Transverse colon (tissue), 4 donors: ENCODE measurements at regions not wholly inside any gene's neighbourhood (a gene's known extent, or its start where the extent isn't known, plus 50 kb on each side); places are given as distances from the start of the nearest gene placed in this dataset.

Source experiments
- DNase-seq: peaks from one replicate; pipeline ENCODE4 v3.0.0-alpha.2; 2019
- H3K27ac ChIP-seq, 4 donors: fragments of 200-600 bp; sonication (generic); 2 replicates each; pipeline ENCODE4 v1.5.1; 2016 to 2018; ENCODE audit warnings: inconsistent platforms in 4 of 4
- H3K27me3 ChIP-seq: fragments of 200-600 bp; sonication (generic); 2 replicates; pipeline ENCODE4 v1.5.1; 2017; ENCODE audit warnings: inconsistent platforms
- H3K36me3 ChIP-seq, 4 donors: fragments of 200-600 bp; sonication (generic); 2 replicates each; pipeline ENCODE4 v1.5.1; 2017 to 2019; ENCODE audit warnings: inconsistent platforms in 4 of 4
- H3K4me1 ChIP-seq, 4 donors: fragments of 200-600 bp; sonication (generic); 2 replicates each; pipeline ENCODE4 v1.5.1; 2017 to 2020; ENCODE audit warnings: inconsistent platforms in 4 of 4
- H3K4me3 ChIP-seq, 4 donors: fragments of 200-600 bp; sonication (generic); 1 replicate in 1 of 4; 2 replicates in 3 of 4; pipeline versions ENCODE4 v1.5.1 to v1.6.1; 2017 to 2019; ENCODE audit warnings: inconsistent platforms in 4 of 4
- H3K9me3 ChIP-seq, 2 donors: fragments of 200-600 bp; sonication (generic); 2 replicates each; pipeline ENCODE4 v1.5.1; 2017 to 2019; ENCODE audit warnings: inconsistent platforms in 2 of 2
- EP300 ChIP-seq: sonication (generic); formaldehyde crosslinking; IDR thresholded peaks from one replicate; pipeline ENCODE4 v1.6.1; 2017; ENCODE audit warnings: antibody characterized with exemption, low read depth
- POLR2A ChIP-seq: fragments of 450-650 bp; IDR thresholded peaks from one replicate; pipeline ENCODE4 v1.6.1; 2016; ENCODE audit warnings: antibody characterized with exemption, mild to moderate bottlenecking, moderate library complexity
- POLR2AphosphoS5 ChIP-seq, 3 donors: sonication (generic); formaldehyde crosslinking; IDR thresholded peaks; one replicate each; pipeline ENCODE4 v1.6.1; 2016; ENCODE audit warnings: antibody characterized with exemption in 3 of 3
- WGBS, 2 donors: methylation state at CpG; one replicate each; pipeline ENCODE4 v1.1.5; 2018; ENCODE audit warnings: low coverage in 1 of 2; 5-methylcytosine and 5-hydroxymethylcytosine counted together
- in situ Hi-C, 4 donors: fragments of 200-750 bp; cut with MboI; loops; one replicate each; pipeline versions ENCODE4 v1.15.0 to v1.15.1; 2017; ENCODE audit warnings: low sequenced_read_pairs in 3 of 4, low pct_ligation_motif_present in 1 of 4, low pct_unique_long_range_greater_than_20kb in 1 of 4
- intact Hi-C: fragments of 100-400 bp; cut with DNase I; formaldehyde crosslinking; loops from one replicate; pipeline ENCODE4 v1.15.1; 2023; ENCODE audit warnings: low total_unique reads
- TF ChIP-seq, protein P1 (sequence below), 5 experiments: fragments of 200-600 bp in 3 of 5; fragments of 450-650 bp in 2 of 5; sonication (generic) in 3 of 5; IDR thresholded peaks; 1 replicate in 2 of 5; 2 replicates in 3 of 5; pipeline ENCODE4 v1.5.1; 2016 to 2017; ENCODE audit warnings: antibody characterized with exemption in 5 of 5, inconsistent platforms in 3 of 5, mild to moderate bottlenecking in 2 of 5, moderate library complexity in 1 of 5

DNA sequence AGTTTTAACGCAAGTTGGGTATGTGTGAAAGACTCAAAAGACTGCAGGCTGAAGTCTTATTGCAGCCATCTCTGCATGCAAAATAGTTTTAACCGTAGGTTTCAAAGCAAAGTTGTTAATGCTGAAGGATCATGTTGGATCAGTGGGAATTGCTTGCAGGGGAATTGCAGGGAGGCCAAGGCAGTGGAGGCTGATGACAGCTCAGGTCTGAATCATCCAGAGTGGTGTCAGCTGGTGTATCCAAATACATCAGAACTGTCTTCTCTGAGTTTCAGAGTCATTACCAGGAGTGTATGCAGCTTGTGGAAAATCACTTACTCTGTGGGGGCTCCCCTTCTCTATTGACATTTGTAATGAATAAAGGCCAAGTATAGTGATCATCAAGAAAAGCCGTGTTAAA lies 435.7 kb downstream of the SH3GL2 start:
- Histone ChIP-seq H3K9me3 (no peaks in the 10 kb centered on the region), H3K4me1 (peaks cover 0 to 17% (median 10%) of the 10 kb centered on the region in 4 donors), H3K36me3 (no peaks in the 10 kb centered on the region), H3K27me3 (no peaks in the 10 kb centered on the region), H3K4me3 (no peak overlapping the region), H3K27ac (no peak overlapping the region)
- TF ChIP-seq, protein P1, sequence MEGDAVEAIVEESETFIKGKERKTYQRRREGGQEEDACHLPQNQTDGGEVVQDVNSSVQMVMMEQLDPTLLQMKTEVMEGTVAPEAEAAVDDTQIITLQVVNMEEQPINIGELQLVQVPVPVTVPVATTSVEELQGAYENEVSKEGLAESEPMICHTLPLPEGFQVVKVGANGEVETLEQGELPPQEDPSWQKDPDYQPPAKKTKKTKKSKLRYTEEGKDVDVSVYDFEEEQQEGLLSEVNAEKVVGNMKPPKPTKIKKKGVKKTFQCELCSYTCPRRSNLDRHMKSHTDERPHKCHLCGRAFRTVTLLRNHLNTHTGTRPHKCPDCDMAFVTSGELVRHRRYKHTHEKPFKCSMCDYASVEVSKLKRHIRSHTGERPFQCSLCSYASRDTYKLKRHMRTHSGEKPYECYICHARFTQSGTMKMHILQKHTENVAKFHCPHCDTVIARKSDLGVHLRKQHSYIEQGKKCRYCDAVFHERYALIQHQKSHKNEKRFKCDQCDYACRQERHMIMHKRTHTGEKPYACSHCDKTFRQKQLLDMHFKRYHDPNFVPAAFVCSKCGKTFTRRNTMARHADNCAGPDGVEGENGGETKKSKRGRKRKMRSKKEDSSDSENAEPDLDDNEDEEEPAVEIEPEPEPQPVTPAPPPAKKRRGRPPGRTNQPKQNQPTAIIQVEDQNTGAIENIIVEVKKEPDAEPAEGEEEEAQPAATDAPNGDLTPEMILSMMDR (IDR thresholded peaks at IDR 0.05) = no peak
- TF ChIP-seq EP300 (no peak), POLR2A (no peak), POLR2AphosphoS5 (IDR thresholded peaks at IDR 0.05) (no peak)
- DNase-seq = no peak
- WGBS, 2 donors = 73 to 79% methylated on average over 3 of the region's 3 CpGs
- in situ Hi-C loops (no loop called here), intact Hi-C loops (no loop called here)

DNA sequence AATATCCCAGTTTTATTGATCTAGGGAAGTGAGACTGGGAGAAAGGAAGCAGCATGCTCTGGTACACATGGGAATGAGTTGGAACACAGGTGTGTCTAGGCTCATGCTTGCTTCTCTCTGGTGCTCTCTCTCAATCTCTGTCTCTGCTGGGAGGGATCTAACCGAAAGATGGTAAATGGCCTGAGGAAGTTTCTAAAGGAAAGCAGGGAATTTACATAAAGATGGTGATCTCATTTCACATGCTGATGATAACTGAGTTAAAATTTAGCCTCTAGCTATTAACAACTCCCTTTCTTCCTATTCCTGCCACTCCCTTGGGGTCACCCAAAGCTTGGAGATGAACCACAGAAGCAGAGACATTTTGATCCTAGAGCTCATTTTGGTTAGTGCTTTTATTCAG lies 436.2 kb downstream of the SH3GL2 start:
- H3K36me3 ChIP-seq = no peaks in the 10 kb centered on the region
- DNase-seq = no peak
- H3K9me3 ChIP-seq = no peaks in the 10 kb centered on the region
- in situ Hi-C loops (no loop called here), intact Hi-C loops (no loop called here)
- H3K4me1 ChIP-seq = peaks cover 0 to 17% (median 10%) of the 10 kb centered on the region in 4 donors
- no peaks in the 10 kb centered on the region for H3K27me3 ChIP-seq
- WGBS, 2 donors = 100% methylated on average over 1 of the region's 1 CpG
- H3K4me3 ChIP-seq = no peak overlapping the region
- no peak for TF ChIP-seq POLR2AphosphoS5 (IDR thresholded peaks at IDR 0.05)
- TF ChIP-seq POLR2A = no peak
- TF ChIP-seq, protein P1 (IDR thresholded peaks at IDR 0.05) = no peak
- TF ChIP-seq EP300 = no peak
- no peak overlapping the region for H3K27ac ChIP-seq

DNA sequence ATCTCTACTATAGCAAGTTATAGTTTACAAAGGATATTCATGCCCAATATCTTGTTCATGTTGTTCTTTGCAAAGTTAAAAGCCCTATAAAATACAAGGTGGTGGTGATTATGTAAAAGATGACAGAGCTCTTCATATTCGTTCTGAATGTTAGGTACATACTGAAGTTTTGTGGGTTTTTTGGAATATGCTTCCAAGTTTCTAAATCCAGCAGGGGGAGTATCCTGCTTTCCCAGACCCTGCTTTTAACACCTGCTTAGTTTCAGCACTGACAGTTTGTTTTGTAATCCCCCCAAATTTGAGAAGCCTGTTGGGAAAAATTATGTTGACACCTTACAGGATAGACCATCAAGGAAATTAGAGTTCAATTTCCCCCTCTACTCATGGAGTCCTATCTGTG lies 438.3 kb downstream of the SH3GL2 start:
- Histone ChIP-seq H3K4me1 (peaks cover 0 to 18% (median 12%) of the 10 kb centered on the region in 4 donors), H3K27ac (no peak overlapping the region), H3K4me3 (no peak overlapping the region), H3K9me3 (no peaks in the 10 kb centered on the region), H3K36me3 (no peaks in the 10 kb centered on the region), H3K27me3 (no peaks in the 10 kb centered on the region)
- in situ Hi-C loops (no loop called here), intact Hi-C loops (no loop called here)
- no peak for TF ChIP-seq EP300
- no peak for TF ChIP-seq POLR2AphosphoS5 (IDR thresholded peaks at IDR 0.05)
- TF ChIP-seq, protein P1 (IDR thresholded peaks at IDR 0.05) = no peak
- no peak for TF ChIP-seq POLR2A
- 40 to 78% methylated on average over 1 of the region's 1 CpG for WGBS, 2 donors
- no peak for DNase-seq

DNA sequence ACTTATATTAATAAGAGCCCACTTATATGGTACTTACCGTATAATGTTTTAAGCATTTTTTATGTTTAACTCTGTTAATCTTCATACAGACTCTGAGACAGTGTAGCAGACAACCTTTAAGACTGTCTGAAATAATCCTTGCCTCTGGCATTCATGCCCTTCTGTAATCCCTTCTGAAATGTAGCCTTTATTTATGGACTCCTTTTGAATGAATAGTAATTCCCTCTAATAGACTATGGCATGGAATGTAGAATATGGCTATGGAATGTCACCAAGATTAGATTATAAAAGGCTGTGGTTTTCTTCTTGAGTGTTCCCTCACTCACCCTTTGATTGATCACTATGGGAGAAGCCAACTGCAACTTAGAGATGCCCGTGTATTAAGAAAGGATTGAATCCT lies 439.4 kb downstream of the SH3GL2 start:
- no peaks in the 10 kb centered on the region for H3K27me3 ChIP-seq
- in situ Hi-C loops = no loop called here
- intact Hi-C loops = no loop called here
- H3K27ac ChIP-seq = peak overlapping the region in 2 of 4 donors; percentile 6 to 48
- H3K9me3 ChIP-seq = no peaks in the 10 kb centered on the region
- DNase-seq = no peak
- no peak overlapping the region for H3K4me3 ChIP-seq
- 77 to 82% methylated on average over 1 to 2 of the region's 2 CpGs for WGBS, 2 donors
- TF ChIP-seq EP300 = no peak
- TF ChIP-seq, protein P1 (IDR thresholded peaks at IDR 0.05) = no peak
- no peak for TF ChIP-seq POLR2A
- no peak for TF ChIP-seq POLR2AphosphoS5 (IDR thresholded peaks at IDR 0.05)
- H3K36me3 ChIP-seq = no peaks in the 10 kb centered on the region
- peaks cover 0 to 18% (median 12%) of the 10 kb centered on the region in 4 donors for H3K4me1 ChIP-seq
